HG02763 (cell line): ENCODE measurements at regions not wholly inside any gene's neighbourhood (a gene's known extent, or its start where the extent isn't known, plus 50 kb on each side); places are given as distances from the start of the nearest gene placed in this dataset.

Experiments used
- ATAC-seq: cut with Tn5 transposase; IDR thresholded peaks from one replicate; pipeline ENCODE4 v1.9.1; 2021; ENCODE audit warnings: mild to moderate bottlenecking, moderate library complexity; ENCODE audit not compliant: unreplicated experiment

DNA sequence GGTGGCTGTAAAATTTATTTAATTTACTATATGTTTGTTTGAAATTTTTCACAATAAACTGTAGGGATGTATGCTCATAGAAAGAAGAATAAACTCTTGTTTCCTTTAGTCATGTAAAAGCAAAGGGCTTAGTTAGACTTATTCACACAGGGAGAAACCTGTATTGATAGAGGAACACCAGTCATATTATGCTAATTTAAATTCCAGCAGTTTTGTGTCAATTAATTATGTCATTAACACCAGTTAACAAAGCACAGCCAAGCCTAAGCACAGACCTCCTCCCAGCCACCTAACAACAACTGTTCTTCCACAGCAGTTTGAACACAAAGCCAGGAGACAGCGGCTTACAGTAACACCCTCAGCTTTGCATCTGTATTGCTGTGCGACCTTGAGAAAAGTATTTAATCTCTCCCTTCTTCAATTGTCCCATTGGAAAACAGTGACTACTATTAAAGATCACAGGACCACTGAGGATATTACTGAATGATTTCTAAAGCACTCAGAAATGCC, 260.8 kb upstream of the RRP15 start:
- no peak for ATAC-seq

DNA sequence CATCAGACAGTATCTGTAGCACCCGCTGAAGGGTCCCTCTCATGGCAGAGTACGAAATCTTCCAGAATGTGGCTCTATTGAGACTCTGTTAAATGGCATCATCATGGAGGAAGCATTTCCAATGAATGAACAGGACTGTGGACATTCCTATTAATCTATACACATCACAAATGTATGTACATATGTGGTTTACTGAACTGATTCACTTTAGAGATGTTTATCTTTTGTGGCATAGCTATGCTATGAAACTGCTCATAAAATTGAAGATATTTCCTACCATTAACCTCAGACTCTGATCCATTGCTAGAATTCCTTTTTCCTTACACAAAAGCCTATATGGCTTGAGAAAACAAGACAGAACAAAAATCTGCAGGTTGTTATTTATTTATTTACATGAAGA, 259.6 kb upstream of the RRP15 start:
- no peak for ATAC-seq

DNA sequence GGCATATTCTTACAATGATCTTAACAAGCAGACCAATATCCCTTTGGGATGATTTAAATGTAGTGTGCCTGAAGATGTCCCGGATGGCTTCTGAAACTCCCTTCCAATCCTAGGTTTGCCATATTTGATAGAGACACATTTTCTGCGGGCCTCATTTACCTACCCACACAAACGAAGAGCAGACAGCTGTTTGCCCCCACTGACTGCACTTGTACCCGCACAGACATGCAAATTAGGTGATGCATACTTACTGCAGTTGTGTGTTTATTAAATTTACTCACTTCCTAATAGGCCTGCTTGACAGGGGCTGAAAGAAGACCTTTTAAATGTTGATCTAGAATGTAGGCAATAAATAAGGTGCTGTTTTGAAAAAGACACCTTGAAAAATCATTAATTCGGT, 257.9 kb upstream of the RRP15 start:
- no peak for ATAC-seq

DNA sequence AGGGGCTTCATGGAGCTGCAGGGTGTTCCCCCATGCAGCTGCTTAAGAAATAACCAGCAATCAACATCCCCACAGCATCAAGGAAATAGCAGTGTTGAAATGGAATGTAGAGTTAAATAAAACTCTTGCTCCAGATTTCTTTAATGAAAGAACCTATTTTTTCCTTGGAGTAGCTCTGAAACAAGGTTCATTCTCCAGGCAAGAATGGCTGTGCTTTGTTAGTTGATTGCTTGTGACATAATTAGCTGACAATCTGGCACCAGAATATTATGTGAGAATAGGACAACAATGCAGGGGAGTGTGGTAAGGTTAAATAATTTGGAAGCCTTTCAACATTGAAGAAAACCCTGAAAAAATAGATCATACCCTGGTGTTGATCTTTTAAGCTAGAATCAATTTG, 254.2 kb upstream of the RRP15 start:
- ATAC-seq = no peak

DNA sequence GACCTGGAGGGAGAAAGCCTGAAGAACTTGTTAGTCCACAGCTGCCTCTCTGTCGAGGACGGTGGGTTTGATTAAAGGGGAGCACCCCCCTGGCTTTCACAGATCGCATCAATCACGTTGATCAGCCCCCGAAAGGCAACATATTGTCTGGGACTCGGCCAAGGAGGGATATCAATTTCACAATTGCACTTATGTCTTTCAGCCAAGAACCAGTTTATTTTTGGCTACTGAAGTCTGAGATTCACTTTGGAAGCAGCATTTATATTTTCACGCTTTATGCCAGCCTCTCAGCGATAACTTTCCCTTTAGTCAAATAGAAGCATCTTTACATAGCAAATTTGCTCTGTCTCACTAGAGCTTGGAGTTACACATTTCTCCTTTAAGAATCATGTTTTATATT, 253.2 kb upstream of the RRP15 start:
- no peak for ATAC-seq

DNA sequence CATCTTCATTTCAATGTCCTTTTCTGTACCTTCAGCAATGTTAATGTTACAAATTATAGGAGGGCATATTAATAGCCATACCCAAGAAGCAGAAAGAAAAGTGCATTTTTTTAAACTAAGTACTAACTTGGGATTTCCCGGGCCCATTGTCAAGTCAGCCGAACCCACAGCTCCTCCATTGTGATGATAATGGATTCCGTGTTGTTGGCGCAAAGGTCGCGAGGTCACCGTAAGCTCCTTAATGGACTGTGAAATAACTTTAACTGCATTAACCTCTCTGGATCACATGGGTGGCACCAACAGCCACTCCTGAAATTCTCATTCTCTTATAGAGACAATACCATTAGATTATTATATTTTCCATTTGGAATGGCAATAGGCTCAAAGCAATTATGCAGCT, 250.6 kb upstream of the RRP15 start:
- ATAC-seq = no peak

DNA sequence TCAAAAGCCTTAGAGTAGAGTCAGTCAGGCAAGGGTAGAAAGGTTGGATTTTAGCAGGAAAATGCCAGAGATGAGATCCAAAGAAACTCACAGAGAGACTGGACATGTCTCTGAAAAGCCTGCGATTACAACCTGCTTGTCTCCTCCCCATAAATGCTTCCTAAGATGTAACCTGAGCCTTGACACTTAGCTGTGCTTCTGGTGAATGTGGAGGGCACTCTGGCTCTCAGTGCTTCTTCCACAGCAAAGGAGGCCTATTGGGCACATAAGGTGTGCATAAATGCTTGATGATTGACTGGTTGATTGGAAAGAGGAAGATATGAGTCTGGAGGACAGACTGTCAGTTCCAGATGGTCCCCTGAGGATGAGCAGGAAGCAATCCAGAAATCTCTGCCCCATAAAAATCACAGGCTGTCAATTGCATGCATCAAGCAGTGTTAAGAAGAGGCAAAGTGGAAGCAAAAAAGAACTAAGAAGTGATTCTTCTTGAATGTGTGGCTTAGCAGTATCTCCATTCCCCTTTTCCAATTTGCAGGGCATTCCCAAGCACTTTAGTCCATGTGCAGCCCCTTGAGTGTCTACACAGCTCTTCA, 236.2 kb upstream of the RRP15 start:
- ATAC-seq = no peak

DNA sequence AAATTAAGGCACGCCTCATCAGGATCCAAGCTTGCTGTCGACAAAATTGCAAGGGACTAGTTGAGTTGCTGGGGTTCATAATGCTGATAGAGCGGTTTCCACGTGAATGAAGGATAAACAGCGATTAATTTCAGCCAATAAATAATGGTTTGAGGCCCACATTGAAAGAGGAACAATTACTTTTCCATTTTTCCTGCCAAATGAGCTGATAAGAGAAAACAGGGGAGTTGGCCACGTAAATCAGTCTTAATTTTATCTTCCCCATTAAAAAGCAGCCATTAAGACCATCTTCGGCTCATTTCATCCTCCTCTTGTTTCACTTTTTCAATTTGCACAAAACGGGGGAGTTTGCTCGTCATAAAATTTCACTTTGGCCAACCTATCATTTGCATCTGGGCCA, 235.5 kb upstream of the RRP15 start:
- ATAC-seq = no peak

DNA sequence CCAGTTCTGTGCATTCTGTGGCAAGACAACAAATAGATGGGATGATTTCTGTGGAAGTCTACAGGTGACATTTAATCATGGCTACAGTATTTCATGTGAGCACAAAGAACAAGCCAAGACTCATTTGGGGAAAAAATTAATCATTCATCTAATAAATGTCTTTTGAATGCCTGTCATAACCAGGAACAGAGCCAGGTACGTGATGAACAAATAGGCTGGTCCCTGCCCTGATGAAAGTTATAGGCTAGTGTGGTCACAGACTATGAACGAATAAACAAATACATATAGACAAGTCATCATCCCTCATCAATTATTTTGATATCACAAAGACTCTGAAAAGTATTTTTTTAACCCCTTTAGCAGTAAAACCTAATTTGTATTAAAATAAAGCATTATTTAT, 226.4 kb upstream of the RRP15 start:
- ATAC-seq = no peak

DNA sequence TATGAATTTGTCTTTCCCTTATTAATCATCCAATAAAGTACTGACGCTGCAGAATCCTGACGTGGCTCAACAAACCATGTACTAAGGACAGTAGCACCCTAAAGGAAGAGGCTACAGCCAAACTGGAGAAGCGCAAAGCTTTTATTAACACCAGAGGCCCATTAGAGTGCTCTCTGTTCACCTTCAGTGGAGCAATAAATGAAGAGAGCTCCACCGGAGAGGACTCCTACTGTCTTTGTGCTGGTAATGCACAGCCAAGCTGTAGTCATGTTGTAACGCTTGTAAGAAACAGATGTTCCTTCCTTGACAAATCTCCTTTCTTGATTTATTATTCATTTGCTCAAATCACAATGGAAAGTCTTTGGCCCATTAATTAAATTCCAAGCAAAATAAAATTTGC, 220.7 kb upstream of the RRP15 start:
- no peak for ATAC-seq

DNA sequence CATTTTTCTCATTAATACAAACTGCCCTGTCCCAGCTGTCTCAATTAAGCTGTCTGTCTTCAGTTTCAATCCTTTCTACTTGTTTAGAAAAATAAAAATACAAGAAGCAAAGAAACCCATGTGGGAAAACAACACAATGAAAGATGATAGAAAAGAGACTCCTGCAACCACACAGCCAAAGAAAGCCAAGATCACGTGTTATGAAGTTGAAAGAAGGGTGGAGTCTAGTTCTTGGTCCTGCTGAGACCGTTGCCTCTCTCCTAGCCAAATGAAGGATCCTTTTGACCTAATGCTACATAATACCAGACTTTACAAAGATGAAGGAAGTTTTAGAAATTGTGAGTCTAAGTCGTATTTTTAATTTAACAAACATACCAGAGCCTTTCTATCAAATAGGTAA, 218.8 kb upstream of the RRP15 start:
- ATAC-seq = no peak

DNA sequence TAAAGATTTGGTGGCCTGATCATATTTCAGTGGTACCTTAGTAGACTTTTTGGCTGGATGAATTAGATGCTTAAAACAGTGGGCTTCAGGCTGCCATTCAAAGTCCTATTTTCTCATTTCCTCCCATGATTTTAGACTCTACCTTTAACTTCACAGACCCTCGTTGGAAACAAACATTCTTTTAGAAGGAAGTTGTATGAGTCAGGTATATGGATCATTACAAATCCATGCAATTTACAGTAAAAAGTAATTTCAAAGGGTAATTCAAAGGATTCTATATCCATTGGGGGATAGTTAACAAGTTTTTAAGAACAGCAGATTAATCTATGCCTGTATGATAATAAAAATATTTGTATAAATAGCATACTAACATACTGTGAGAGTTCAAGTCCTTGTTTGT, 216.9 kb upstream of the RRP15 start:
- ATAC-seq = no peak

DNA sequence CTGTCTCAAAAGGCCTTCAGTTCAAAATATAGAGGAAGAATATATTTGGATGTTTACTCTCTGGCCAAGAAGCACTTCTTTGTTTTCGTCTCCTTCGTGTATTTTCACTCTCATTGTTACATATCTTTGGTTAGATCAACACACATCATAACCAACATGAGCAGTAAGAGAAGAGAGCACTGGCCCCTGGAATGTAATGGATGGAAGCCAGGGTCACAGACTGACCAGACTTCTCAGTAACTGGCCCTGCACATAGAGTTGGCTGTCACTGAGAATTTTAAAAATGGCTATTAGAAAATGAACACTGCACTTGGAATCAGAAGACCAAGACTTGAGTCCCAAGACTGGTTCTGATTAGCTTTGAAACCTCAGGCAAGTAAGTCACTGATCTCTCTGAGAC, 215.9 kb upstream of the RRP15 start:
- ATAC-seq = no peak

DNA sequence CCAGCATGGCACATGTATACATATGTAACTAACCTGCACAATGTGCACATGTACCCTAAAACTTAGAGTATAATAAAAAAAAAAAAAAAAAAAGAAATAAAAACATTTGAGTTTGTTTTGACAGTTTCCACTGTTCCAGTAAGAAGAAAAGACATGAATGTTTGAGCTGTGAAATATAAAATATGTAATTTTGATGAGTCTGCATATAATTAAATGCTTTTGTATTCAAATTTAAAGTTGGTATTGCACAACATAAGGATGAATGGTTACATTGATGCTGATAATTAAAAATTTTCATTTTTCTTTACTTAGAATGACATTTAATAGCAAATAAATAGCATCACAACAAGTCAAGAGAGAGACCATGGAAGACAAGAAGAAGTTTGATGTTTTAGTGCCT, 212.0 kb upstream of the RRP15 start:
- no peak for ATAC-seq

DNA sequence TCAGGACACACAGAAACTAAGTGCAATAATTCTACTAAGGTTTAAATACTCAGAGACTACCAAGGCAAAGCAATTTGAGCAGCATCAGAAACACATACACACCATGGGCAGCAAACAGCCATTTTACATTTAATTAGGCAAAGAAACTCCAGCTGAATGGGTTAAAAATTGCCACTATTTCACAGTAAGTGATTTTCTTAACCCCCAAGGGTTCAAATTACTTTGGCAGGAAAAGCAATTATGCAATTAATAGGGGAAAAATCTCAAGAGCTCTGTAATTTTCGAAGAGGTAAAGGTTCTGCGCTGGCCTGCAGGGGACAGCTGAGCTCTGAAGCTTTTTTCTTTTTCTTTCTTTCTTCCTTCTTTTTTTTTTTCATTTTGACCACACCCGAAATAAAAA, 206.2 kb upstream of the RRP15 start:
- ATAC-seq = no peak

DNA sequence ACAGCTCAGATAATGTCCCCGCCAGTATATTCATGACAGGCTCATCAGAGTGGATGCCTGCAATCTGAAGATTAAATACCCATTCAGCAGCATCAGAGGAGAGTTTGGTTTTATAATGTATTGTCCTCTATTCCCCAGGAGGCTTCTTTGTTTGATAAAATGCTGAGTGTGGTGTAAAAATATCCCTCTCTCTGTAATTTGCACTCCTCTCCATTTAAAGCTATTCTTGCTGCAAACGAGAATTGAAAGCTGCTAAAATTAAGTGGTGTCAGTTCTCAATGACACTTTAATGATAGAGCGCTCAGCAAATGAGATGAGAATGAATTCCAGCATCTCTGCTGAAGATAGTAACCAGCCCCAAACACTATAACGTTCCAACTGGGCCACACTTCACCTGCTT, 205.7 kb upstream of the RRP15 start:
- no peak for ATAC-seq

DNA sequence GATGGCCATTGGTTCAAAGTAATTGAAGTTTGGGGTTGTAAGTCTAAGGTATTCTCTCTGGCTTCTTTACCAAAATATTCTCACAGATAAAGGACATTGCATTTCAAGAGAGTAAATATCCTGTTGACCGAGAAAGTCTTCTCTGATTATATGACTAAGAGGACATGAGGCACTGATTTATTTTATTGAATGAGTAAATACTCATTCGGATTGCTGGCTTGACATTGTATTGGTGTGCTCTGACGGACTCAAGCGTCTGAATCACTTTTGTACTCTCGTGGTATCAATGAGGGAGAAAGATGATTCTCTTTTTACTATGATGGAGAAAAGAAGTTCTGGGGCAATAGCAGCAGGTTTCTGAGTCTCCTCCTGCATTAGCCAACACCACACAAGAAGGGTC, 205.3 kb upstream of the RRP15 start:
- no peak for ATAC-seq

DNA sequence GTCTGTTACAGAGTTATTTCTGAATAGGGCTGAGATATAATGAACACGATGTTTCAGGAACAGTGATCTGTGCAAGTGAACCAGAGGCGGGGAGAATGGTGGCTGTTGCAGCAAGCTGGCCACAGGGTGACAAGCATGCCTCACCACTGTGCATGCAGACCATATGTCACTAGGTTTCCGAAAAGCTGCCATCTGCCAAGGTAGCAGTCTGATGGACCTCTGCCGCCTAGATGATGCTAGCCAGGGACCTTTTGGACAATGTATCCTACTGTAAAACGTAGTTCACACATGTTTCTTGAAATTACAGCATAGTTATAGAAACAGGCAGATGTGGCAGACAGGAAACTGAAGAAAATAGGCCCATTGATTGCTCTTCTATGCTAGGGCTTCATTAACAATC, 204.2 kb upstream of the RRP15 start:
- ATAC-seq = no peak

DNA sequence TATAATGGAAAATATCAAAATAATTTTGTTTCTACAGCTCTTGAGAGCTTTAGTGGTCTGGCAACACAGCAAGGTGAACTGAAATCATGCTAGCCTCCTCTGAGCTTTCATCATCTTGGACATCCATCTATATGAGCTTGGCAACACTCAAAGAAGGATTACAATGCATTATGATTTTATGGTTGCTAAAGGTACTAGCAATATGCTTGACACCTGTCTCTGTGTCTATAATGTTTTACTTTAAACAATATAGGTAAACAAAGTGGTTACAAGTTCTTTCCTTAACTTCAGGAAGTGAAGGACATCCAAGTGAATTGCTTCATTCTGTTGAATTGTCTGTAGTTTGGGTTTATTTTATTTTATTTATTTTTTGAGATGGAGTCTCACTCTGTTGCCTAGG, 203.7 kb upstream of the RRP15 start:
- no peak for ATAC-seq

DNA sequence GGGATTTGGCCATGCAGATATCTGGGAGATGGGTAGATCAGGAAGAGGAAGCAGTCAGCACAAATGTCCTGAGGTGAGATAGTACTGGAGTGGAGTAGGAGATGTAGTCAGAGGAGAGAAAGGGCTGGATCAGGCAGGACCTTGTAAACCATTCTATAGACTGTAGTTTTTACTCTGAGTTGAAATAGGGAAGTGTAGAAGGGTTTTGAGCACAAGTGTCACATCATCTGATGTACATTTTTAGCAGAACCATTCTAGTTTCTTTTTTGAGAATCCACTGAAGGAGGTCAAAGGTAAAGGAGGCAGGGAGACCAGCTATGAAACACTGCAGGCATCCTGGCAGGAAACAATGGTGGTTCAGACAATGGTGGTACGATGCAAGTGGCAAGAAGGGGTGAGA, 194.6 kb upstream of the RRP15 start:
- ATAC-seq = no peak

DNA sequence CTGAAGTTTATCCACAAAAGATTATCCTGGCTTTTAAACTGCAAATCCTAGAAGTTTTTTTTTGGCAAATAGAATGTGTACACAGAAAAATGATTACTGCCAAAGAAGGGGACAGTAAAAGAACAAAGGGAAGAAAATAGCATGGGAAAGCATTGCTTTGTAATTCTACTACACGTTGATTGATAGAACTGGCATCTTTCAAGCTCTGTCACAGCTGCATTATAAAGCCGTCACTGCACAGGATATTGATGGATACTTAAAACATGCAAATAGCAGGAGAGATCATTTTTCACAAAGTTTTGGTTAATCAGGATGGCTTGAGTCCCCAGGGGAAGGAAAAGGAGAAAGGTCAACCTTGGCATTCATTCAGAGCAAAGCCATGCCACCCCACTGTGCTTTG, 183.7 kb upstream of the RRP15 start:
- ATAC-seq = no peak

DNA sequence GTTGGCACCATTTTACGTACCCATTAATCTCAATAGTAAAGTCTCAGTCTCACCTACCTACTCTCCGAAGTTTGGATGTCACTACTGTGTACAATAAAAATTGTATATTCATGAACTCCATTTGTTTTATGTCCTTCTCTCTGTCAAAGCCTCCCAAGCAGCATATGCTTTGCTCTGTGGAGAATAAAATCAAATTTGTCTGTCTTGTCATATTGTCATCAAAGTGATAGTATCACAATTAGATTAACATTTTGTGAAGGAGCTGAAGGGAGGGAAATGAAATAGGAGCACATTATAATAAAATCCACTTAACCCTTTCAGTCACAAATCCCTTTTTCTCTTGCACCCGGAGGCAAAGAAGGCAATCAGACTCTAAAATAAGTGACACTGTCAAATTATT, 177.1 kb upstream of the RRP15 start:
- no peak for ATAC-seq

DNA sequence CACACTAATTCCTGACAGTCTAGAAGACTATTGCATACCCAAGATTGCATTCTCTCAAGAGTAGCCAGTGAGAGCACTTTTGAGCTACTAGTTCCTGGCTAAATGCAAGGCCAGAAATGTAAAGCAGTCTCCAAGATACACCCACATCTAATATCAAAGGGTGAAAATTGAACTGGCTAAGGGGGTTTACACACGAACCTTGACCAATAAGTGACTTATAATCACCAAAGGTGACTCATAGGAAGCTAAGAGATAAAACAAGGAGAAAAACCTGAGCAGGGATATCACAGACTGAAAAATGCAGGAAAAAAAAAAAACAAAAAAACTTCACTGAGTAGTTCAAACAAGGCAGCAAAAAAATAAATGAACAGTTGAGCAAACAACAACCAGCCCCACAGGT, 172.2 kb upstream of the RRP15 start:
- no peak for ATAC-seq

DNA sequence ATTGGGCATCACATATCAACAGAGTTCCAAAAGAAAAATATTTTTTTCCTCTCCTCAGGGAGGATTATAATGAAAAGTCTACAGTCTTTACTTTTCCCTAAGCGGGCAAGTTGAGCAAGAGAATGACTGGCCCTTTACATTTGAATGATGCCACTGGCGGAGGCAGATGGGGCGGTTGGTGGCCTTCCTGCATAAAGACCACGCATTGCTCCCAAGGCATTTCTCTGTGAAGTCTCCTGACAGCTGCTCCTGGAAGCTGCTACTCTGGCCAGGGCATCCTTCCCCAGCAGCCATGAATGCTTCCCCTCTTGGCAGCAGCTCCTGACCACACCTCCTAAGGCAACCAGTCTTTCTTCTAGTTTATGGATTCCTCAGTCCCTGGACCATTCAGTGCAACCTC, 161.1 kb upstream of the RRP15 start:
- ATAC-seq = no peak
